Stimulated activated CD8-positive, alpha-beta memory T cell treated with anti-CD3 and anti-CD28 coated beads, Interleukin-2, amount 100 ng/mL, for 1 hour (primary cell): ENCODE measurements at regions not wholly inside any gene's neighbourhood (a gene's known extent, or its start where the extent isn't known, plus 50 kb on each side); places are given as distances from the start of the nearest gene placed in this dataset.

Experiments
- DNase-seq, 2 donors: peaks; one replicate each; pipeline ENCODE4 v3.0.0-alpha.2; 2020; ENCODE audit warnings: low read depth in 2 of 2

- DNase-seq: no peak
These were observed 145.3 kb upstream of the MGMT start for GRCh38 chr10:129321727-129322126.

DNA sequence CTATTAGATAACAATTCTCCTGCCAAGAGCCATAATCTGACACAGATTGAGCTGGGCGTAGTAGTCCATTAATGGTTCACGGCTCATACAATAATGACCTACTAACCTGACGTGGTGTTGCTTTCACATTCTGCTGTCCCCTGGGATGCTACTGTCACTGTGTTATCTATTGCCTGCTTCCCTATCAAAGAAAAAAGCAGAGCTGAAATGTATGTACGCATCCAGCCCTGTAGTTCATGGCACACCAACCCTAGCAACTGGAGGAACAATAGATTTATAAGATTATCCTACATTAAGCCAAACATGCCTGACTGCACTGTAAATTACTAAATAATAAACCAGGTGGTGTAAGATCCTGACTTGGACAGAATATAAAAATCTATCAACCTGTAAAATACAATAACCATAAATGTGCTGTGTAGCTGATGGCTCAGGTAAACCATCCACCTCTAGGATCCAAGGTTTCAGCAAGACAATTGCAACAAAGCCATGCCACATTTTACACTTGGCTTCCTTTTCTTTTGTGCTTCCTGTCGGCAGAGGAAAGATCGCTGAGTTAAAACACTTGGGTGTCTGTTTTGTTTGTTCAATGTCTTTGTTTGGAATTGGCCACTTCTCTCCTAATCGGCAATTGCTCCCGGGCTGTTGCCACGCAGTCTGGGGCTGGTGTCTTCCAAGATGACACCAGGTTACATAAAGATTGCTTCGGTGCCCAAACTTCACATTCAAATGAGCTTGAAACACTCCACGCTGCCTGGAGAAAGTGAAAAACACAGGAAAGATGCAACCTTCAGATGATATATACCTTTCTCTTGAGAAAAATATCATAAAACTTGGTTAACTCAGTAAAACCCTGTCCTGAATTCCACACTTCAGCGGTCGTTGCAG lies 143.9 kb upstream of the MGMT start:
- DNase-seq: no peak

DNA sequence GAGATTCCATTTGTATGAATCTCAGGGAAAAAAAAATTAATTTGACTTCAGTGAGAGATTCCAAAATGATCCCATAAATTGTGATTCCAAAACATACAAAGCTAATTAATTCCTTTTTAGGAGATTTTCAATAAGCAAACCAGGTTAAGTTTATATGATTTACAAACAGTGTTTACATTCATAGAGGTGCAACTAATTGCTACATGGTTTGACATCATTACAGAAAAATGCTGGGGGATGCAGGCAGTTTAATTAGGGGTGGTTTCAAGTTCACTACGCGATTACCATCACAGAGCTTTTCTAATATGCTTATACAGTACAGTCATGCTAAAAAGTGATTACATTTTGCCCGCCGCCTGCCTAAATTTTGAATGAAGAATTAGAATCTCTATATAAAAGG lies 143.2 kb upstream of the MGMT start:
- no peak for DNase-seq

GRCh38 chr10:129325893-129326292 lies 141.1 kb upstream of the MGMT start:
- DNase-seq: no peak

DNA sequence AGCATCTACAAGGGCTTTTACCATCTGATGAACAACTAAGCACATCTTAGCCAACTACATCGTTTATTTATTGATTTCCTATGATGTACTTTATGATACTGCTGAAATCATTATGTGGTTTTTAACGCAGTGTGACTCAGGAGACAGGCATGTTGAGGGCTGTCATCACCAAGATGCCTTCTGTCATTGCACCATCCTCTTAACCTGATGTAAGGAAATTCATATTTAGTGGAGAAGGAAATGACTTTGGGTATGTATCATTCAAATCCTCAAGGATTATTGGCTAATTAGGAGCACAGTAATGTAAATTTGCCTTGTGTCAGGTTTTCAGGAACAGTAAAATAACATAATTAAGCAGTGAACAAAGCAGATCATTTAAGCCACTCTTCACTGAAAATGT lies 138.5 kb upstream of the MGMT start:
- DNase-seq: no peak

DNA sequence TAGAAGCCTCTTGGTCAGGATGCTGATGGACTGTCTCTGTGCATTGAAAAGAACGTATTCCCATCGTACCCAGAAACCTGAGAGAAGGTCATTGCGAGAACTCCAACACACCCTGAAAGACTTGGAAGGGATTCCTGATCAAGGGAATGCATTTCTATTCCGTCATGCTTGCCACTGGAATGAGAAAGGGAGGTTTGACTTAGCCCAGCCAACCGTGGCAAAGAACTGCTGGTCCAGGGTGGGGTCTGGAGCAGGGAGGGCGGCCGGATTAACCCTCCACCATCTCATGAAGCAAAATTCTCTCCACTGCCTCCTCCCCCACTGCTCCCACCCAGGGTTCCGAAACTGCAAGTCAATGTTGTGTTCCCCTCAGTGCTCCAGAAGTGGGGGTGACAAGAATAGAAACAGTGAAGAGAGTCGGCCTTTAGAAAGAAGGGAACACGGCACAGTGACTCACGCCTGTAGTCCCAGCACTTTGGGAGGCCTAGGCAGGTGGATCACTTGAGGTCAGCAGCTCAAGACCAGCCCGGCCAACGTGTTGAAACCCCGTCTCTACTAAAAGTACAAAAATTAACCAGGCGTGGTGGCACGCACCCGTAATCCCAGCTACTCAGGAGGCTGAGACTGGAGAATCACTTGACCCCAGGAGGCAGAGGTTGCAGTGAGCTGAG lies 137.5 kb upstream of the MGMT start:
- DNase-seq: no peak

DNA sequence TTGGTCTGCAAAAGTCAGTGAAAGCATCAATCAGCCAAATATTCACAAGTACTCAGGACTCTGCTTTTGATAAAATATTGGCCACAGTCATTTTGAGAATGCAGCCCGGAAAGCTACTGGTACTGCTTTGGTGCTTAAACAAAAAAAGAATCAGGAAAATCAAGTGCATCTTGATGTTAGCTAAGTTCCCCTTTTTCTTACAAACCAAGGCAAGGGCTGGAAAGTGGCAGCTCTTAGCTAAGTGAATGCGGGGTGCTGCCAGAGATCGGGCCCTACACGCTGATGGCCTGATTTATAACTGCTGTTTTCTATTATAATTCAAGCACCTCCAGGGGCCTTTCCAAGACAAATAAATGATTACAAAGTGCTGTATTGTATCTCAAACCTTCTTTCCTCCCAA lies 136.8 kb upstream of the MGMT start:
- DNase-seq: no peak

DNA sequence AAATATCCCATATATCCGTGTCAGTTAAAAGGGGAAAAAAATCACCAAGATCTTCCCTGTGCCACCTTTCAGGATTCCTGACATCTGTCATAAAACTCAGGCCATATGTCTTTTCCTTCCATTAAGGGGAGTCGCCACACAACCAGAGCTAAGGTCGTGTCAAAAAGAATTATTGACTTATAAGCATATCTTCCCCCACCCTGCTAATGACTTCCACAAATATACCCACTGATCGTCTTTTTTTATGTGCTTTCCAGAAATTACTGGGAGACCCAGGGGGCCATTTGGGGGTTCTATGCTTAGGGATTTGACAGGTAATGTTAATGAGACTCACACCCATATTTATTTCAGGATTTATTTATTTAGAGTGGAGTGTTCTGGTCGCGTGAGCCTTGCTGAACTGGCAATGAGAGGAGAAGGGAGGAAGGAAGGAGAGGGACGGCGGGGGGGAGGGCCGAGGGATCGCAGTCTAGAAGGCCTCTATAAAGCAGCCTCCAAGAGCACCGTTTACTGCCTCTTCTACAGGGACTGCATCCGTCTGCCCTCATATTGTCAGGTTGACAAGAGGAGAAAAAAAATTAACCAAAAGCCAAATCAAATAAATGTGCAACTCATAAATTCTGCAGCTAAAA lies 135.7 kb upstream of the MGMT start:
- DNase-seq: no peak

GRCh38 chr10:129331839-129332220 lies 135.2 kb upstream of the MGMT start:
- DNase-seq: no peak

DNA sequence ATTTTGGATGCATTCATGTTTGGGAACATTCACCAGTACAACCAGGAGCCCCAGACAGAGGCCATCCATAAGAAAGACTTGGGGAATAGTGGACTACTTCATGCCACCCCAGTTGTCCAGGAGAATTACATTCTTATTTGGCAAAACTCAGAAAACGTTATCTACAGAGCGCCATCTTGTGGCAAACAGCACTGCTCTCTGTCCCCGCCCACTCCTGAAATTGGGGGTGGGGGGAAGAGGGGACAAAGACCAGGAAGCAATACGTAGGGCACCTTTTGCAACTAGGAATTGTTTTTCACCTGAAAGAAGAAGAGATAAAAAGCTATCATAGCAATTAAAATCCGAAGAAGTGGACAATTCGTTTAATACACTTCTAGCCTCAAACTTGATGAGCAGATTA lies 134.6 kb upstream of the MGMT start:
- DNase-seq: no peak

GRCh38 chr10:129333706-129334105 lies 133.3 kb upstream of the MGMT start:
- DNase-seq: no peak

DNA sequence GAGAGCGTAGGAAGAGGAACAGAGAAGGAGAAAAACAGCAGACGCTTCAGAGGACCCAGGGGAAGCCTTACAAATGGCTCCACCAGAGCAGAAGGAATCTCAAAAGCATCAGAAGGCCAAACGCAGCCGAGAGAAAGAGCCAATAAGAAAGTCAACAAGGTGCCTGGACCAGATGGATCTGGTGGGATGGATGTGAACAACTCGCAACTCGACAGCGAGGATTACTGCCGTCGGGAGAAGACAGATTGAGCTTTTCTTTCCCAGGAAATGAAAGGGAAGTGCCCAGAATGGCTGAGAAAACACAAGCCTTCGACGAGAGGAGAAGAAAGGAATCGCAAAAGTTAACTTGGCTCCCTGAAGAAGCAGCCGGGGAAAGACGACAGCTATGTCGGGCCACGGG lies 132.8 kb upstream of the MGMT start:
- DNase-seq: no peak

GRCh38 chr10:129335396-129335795 lies 131.6 kb upstream of the MGMT start:
- no peak for DNase-seq

- DNase-seq: no peak
These were observed 131.1 kb upstream of the MGMT start for GRCh38 chr10:129335942-129336341.

GRCh38 chr10:129339191-129339590 lies 127.8 kb upstream of the MGMT start:
- no peak for DNase-seq

DNA sequence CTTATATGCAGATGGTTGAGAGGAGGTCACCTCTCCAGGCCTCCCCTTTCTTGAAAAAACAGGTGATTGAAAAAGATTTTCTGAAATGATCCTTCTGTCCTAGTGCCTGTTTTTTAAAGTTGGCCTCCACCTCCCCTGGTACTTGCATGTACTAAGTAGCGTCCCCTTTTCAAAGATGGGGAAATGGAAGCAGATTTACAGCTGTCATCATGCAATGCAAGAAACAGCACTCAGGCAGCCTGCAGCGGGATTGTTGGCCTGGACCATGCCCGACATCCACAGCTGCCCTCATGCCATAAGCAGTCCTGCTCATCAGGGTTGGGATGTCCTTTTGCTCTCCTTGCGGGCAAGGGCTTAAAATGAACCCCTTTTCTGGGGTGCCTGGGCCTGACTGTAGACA lies 127.2 kb upstream of the MGMT start:
- no peak for DNase-seq

DNA sequence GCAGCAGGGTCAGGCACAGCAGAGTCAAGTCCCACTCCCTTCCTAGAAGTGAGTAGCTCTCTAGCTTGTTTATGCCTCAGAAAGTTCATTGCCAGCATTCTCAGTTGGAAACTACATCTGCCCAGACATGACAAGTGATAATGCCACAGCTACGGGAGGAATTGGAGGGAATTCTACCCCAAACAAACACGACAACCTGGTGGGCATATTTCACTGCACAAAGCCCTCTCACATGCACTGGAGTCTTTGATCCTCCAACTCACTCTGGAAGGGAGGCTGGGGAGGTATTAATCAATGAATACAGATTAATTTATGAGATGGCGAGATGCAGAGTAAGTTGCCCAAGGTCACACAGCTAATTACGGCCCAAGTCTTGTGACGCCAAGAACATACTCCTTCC lies 126.0 kb upstream of the MGMT start:
- DNase-seq: no peak

GRCh38 chr10:129342385-129342784 lies 124.7 kb upstream of the MGMT start:
- DNase-seq: no peak

DNA sequence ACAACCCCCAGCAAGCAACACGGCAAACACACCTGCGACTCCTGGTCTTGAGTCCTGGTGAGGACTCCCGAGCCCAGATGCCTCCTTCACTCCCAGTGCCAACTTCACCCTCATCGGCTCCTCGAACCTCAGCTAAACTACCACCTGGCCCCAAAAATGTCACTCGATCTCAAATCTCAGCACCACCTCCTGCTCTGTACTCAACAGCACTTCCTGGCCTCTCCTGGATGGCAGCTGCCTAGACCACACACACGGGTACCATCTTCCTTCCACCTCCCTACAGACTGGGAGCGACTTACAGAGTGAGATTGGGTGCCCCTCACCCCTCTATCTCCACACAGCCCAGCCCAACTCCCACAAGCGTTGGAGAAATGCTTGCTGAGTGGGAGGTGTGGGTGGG lies 123.9 kb upstream of the MGMT start:
- no peak for DNase-seq

GRCh38 chr10:129344103-129344502 lies 122.9 kb upstream of the MGMT start:
- no peak for DNase-seq

DNA sequence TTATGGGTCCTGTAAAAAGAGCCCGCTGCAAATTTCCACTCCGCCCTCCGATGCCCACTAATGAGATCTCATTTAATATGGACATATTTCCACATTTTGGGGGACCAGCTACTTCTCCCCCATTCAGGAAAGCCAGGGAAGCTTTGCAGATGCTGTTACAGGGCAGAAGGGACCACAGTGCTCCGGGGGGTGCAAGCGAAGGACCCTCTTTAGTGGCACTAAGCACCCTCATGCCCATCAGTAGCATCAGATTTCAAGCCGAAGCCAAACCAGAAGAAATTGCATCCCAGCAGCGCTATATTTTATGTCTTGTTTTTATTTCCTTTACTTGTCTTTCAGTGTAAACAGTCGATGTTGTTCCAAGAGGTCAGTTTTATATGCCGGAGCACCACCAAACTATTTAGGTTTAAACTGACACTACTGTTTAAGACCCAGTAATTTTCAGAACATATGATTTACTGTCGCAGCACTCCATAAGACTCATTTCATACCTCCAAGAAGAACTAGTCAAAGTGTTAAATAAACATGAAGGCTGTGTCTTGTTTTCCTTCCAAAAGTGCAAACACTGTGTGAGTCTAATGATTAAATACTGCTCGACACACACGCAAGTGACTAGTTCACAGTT lies 122.2 kb upstream of the MGMT start:
- no peak for DNase-seq

DNA sequence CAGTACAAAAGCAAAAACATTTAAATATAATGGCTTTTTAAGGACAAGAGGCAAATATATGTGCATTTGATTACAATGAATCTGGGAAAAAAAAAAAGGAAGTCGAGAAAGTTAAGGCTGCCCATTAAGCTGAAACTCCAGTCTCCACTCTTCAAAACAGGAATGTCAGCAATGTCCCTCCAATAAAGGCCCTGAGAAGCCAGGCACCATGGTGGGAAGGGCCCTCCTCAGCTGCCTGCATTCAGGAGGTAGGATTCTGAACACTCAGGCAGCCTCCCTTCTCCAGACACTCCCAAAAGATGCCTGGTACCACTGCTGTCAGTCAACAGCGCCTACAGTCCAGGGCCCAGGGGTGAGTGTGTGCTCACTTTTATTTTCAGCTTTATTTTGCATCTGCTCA lies 121.3 kb upstream of the MGMT start:
- DNase-seq: no peak

GRCh38 chr10:129350690-129351089 lies 116.4 kb upstream of the MGMT start:
- no peak for DNase-seq
